ENCODE measurements at regions not wholly inside any gene's neighbourhood (a gene's known extent, or its start where the extent isn't known, plus 50 kb on each side); places are given as distances from the start of the nearest gene placed in this dataset.

GRCh38 chr5:68012831-68013230, 202.7 kb upstream of the PIK3R1 start:
- BruUV-seq (replicated peaks): no TSS peak
- H3K9me3 Mint-ChIP-seq (ENCODE audit: low read depth, unreplicated experiment): peaks cover 5% of the 10 kb centered on the region
- DNase-seq: no peak
- no peaks in the 10 kb centered on the region for H3K27me3 Mint-ChIP-seq (ENCODE audit: unreplicated experiment)
- H3K4me1 Mint-ChIP-seq (ENCODE audit: low read depth, unreplicated experiment): no peaks in the 10 kb centered on the region
- intact Hi-C loops (cut with micrococcal nuclease; ENCODE audit: unreplicated experiment): no loop called here
- no peaks in the 10 kb centered on the region for H3K36me3 Mint-ChIP-seq (ENCODE audit: insufficient read depth, unreplicated experiment)
- no peak for TF ChIP-seq CTCF (IDR thresholded peaks at IDR 0.05; ENCODE audit: unreplicated experiment)
- CTCF ChIA-PET: no interaction called here
- H3K27ac Mint-ChIP-seq (ENCODE audit: unreplicated experiment): no peak overlapping the region
- no peak overlapping the region for H3K4me3 Mint-ChIP-seq (ENCODE audit: low read depth, unreplicated experiment)

- BruUV-seq (replicated peaks): no TSS peak
- Mint-ChIP-seq H3K36me3 (ENCODE audit: insufficient read depth, unreplicated experiment) (no peaks in the 10 kb centered on the region), H3K9me3 (ENCODE audit: low read depth, unreplicated experiment) (peaks cover 5% of the 10 kb centered on the region), H3K4me3 (ENCODE audit: low read depth, unreplicated experiment) (no peak overlapping the region), H3K27ac (ENCODE audit: unreplicated experiment) (no peak overlapping the region), H3K27me3 (ENCODE audit: unreplicated experiment) (no peaks in the 10 kb centered on the region), H3K4me1 (ENCODE audit: low read depth, unreplicated experiment) (no peaks in the 10 kb centered on the region)
- intact Hi-C loops (cut with micrococcal nuclease; ENCODE audit: unreplicated experiment): no loop called here
- DNase-seq: no peak
- CTCF ChIA-PET: no interaction called here
- TF ChIP-seq CTCF (IDR thresholded peaks at IDR 0.05; ENCODE audit: unreplicated experiment): no peak
These were observed 203.1 kb upstream of the PIK3R1 start for GRCh38 chr5:68012429-68012828.

- H3K27ac Mint-ChIP-seq (ENCODE audit: unreplicated experiment): no peak overlapping the region
- H3K4me3 Mint-ChIP-seq (ENCODE audit: low read depth, unreplicated experiment): no peak overlapping the region
- no peaks in the 10 kb centered on the region for H3K4me1 Mint-ChIP-seq (ENCODE audit: low read depth, unreplicated experiment)
- TF ChIP-seq CTCF (IDR thresholded peaks at IDR 0.05; ENCODE audit: unreplicated experiment): no peak
- peaks cover 5% of the 10 kb centered on the region for H3K9me3 Mint-ChIP-seq (ENCODE audit: low read depth, unreplicated experiment)
- BruUV-seq (replicated peaks): no TSS peak
- H3K36me3 Mint-ChIP-seq (ENCODE audit: insufficient read depth, unreplicated experiment): no peaks in the 10 kb centered on the region
- DNase-seq: no peak
- CTCF ChIA-PET: no interaction called here
- intact Hi-C loops (cut with micrococcal nuclease; ENCODE audit: unreplicated experiment): no loop called here
- H3K27me3 Mint-ChIP-seq (ENCODE audit: unreplicated experiment): no peaks in the 10 kb centered on the region
These were observed 203.8 kb upstream of the PIK3R1 start for GRCh38 chr5:68011801-68012200.

GRCh38 chr5:68011259-68011760, 204.2 kb upstream of the PIK3R1 start:
- H3K27me3 Mint-ChIP-seq (ENCODE audit: unreplicated experiment): no peaks in the 10 kb centered on the region
- CTCF ChIA-PET: no interaction called here
- BruUV-seq (replicated peaks): no TSS peak
- intact Hi-C loops (cut with micrococcal nuclease; ENCODE audit: unreplicated experiment): no loop called here
- no peak overlapping the region for H3K27ac Mint-ChIP-seq (ENCODE audit: unreplicated experiment)
- DNase-seq: no peak
- no peak for TF ChIP-seq CTCF (IDR thresholded peaks at IDR 0.05; ENCODE audit: unreplicated experiment)
- H3K4me1 Mint-ChIP-seq (ENCODE audit: low read depth, unreplicated experiment): no peaks in the 10 kb centered on the region
- no peak overlapping the region for H3K4me3 Mint-ChIP-seq (ENCODE audit: low read depth, unreplicated experiment)
- H3K36me3 Mint-ChIP-seq (ENCODE audit: insufficient read depth, unreplicated experiment): no peaks in the 10 kb centered on the region
- peaks cover 5% of the 10 kb centered on the region for H3K9me3 Mint-ChIP-seq (ENCODE audit: low read depth, unreplicated experiment)
